ENCODE measurements at regions not wholly inside any gene's neighbourhood (a gene's known extent, or its start where the extent isn't known, plus 50 kb on each side); places are given as distances from the start of the nearest gene placed in this dataset.

GRCh38 chr7:26437003-26437532 is 145.4 kb downstream of the SNX10 start:
- Histone ChIP-seq H3K9me3 (no peaks in the 10 kb centered on the region), H3K36me3 (no peaks in the 10 kb centered on the region), H3K4me3 (no peak overlapping the region), H3K27ac (no peak overlapping the region), H3K4me1 (no peaks in the 10 kb centered on the region), H3K27me3 (no peaks in the 10 kb centered on the region)
- TF ChIP-seq, protein P1, sequence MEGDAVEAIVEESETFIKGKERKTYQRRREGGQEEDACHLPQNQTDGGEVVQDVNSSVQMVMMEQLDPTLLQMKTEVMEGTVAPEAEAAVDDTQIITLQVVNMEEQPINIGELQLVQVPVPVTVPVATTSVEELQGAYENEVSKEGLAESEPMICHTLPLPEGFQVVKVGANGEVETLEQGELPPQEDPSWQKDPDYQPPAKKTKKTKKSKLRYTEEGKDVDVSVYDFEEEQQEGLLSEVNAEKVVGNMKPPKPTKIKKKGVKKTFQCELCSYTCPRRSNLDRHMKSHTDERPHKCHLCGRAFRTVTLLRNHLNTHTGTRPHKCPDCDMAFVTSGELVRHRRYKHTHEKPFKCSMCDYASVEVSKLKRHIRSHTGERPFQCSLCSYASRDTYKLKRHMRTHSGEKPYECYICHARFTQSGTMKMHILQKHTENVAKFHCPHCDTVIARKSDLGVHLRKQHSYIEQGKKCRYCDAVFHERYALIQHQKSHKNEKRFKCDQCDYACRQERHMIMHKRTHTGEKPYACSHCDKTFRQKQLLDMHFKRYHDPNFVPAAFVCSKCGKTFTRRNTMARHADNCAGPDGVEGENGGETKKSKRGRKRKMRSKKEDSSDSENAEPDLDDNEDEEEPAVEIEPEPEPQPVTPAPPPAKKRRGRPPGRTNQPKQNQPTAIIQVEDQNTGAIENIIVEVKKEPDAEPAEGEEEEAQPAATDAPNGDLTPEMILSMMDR (IDR thresholded peaks at IDR 0.05), result no peak
- DNase-seq (ENCODE audit: low spot score), result no peak

DNA sequence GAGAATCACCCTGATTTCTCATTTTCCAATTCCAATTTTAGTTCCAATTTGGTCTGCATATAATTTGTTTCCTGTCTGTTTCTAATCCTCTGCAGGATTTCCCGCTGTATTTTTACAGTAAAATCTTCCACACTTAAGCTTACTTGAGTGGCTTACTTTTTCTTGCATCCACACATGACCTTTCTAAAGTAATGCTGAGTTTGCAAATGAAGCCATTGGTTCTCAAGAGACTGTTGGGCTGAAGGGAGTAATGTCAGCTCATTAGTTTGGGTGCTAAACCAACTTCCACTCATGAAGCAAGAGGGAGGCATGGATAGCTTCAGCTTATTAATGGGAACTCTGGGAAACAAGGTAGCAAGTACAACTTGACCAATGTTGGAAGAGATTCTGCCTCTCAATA is 146.4 kb downstream of the SNX10 start:
- DNase-seq (ENCODE audit: low spot score), result no peak
- Histone ChIP-seq H3K27me3 (no peaks in the 10 kb centered on the region), H3K4me1 (no peaks in the 10 kb centered on the region), H3K36me3 (no peaks in the 10 kb centered on the region), H3K27ac (no peak overlapping the region), H3K9me3 (no peaks in the 10 kb centered on the region), H3K4me3 (no peak overlapping the region)
- TF ChIP-seq, protein P1 (IDR thresholded peaks at IDR 0.05), result no peak

DNA sequence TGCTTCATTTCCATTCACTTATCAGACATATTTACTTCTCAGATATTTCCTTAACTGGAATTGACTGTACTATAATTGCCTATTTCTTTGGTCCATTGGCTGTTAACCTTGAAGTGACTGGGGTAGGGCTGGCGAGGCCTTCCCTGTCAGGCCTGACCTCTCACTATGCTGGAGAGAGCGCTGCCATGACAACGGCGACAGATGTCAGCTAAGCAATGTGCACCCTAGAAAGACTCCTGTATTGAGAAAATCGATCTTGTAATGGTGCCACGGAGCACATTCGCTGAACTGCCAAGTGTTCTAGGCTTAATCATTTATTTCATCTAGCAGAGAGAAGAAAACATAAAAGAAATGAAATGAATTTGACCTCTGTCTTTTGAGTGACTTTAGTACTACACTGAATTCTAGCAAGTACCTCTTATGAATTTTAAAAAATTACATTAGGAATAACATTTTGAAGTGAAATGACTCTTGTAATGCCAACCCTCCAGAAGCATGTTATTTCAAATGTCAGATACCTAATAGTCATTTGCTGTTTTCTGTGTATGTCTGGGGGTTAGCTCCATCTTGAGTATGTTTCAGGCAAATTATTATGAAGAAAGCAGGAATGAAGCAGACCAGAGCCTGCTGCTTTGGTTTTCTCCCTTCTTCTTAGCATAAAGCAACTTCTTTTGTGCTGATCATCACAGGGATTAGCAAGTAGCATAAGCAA is 148.0 kb downstream of the SNX10 start:
- DNase-seq (ENCODE audit: low spot score), result no peak
- TF ChIP-seq, protein P1 (IDR thresholded peaks at IDR 0.05), result no peak
- no peaks in the 10 kb centered on the region for H3K9me3 ChIP-seq
- H3K36me3 ChIP-seq, result no peaks in the 10 kb centered on the region
- no peaks in the 10 kb centered on the region for H3K27me3 ChIP-seq
- no peak overlapping the region for H3K27ac ChIP-seq
- H3K4me3 ChIP-seq, result no peak overlapping the region
- H3K4me1 ChIP-seq, result no peaks in the 10 kb centered on the region

- no peak for DNase-seq (ENCODE audit: low spot score)
- H3K36me3 ChIP-seq, result no peaks in the 10 kb centered on the region
- H3K9me3 ChIP-seq, result no peaks in the 10 kb centered on the region
- TF ChIP-seq, protein P1 (IDR thresholded peaks at IDR 0.05), result no peak
- no peaks in the 10 kb centered on the region for H3K4me1 ChIP-seq
- no peak overlapping the region for H3K4me3 ChIP-seq
- H3K27ac ChIP-seq, result no peak overlapping the region
- H3K27me3 ChIP-seq, result no peaks in the 10 kb centered on the region
Measured at GRCh38 chr7:26440233-26441001, 148.8 kb downstream of the SNX10 start.

DNA sequence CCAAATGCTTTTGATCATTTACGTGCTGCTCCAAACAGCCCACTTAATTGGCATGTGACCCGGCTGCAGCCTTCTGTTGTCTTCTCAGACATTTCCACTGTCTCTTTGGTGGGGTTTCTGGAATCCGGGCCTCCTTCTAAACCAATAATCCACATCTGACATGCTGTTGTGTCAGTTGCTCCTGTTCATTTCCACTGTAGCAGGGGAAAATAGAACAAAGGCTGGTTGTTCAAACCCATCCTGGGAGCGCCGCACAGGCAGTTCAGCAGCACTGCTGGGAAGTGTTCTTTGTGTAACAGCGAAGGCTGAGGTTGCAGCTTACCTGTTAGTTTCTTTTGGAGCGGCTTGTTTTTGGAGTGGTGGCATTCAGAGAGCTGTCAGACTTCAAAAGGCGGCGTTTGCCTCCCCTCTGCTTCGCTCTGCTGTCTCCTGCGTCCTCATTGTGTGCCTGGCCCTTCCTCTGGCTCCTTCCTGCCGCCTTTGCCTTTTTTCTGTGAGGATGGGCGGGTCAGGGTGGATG is 149.4 kb downstream of the SNX10 start:
- DNase-seq (ENCODE audit: low spot score), result no peak
- Histone ChIP-seq H3K27ac (no peak overlapping the region), H3K4me3 (no peak overlapping the region), H3K9me3 (no peaks in the 10 kb centered on the region), H3K27me3 (no peaks in the 10 kb centered on the region), H3K36me3 (no peaks in the 10 kb centered on the region), H3K4me1 (no peaks in the 10 kb centered on the region)
- TF ChIP-seq, protein P1 (IDR thresholded peaks at IDR 0.05), result no peak

Measured in right atrium auricular region (tissue), 2 donors.